Liver (tissue), 8 donors: ENCODE measurements at regions not wholly inside any gene's neighbourhood (a gene's known extent, or its start where the extent isn't known, plus 50 kb on each side); places are given as distances from the start of the nearest gene placed in this dataset.

Experiments
- DNase-seq: peaks from one replicate; pipeline ENCODE4 v3.0.0-alpha.2; 2017; ENCODE audit warnings: low spot score
- H3K27ac ChIP-seq, 2 donors: one replicate each; pipeline ENCODE4 v1.7.0; 2013; ENCODE audit warnings: inconsistent platforms in 2 of 2, low read length in 2 of 2, control low read depth in 1 of 2, low read depth in 1 of 2, mild to moderate bottlenecking in 1 of 2
- H3K27me3 ChIP-seq, 4 donors: one replicate each; pipeline versions ENCODE4 v1.6.1 to v1.7.0; 2013; ENCODE audit warnings: low read length in 3 of 4, inconsistent platforms in 1 of 4, mild to moderate bottlenecking in 1 of 4, moderate library complexity in 1 of 4; ENCODE audit not compliant: control insufficient read depth in 4 of 4, insufficient read depth in 4 of 4
- H3K36me3 ChIP-seq, 4 donors: one replicate each; pipeline versions ENCODE4 v1.6.1 to v1.7.0; 2013; ENCODE audit warnings: low read length in 3 of 4, mild to moderate bottlenecking in 3 of 4, low read depth in 1 of 4, moderate library complexity in 1 of 4; ENCODE audit not compliant: control insufficient read depth in 4 of 4, insufficient read depth in 3 of 4
- H3K4me1 ChIP-seq, 4 donors: one replicate each; pipeline versions ENCODE4 v1.6.1 to v1.7.0; 2013; ENCODE audit warnings: low read length in 3 of 4, mild to moderate bottlenecking in 3 of 4, moderate library complexity in 1 of 4; ENCODE audit not compliant: control insufficient read depth in 4 of 4, insufficient read depth in 4 of 4
- H3K4me3 ChIP-seq, 3 donors: one replicate each; pipeline versions ENCODE4 v1.6.1 to v1.7.0; 2013; ENCODE audit warnings: low read length in 3 of 3, control low read depth in 1 of 3, low read depth in 1 of 3, mild to moderate bottlenecking in 1 of 3
- H3K9ac ChIP-seq, 2 donors: one replicate each; pipeline ENCODE4 v1.7.0; 2013; ENCODE audit warnings: low read length in 2 of 2, mild to moderate bottlenecking in 2 of 2, moderate library complexity in 2 of 2, control low read depth in 1 of 2, low read depth in 1 of 2
- H3K9me3 ChIP-seq, 4 donors: one replicate each; pipeline versions ENCODE4 v1.6.1 to v1.7.0; 2013; ENCODE audit warnings: low read length in 3 of 4; ENCODE audit not compliant: control insufficient read depth in 4 of 4
- FOXA1 ChIP-seq: IDR thresholded peaks from 2 replicates; pipeline ENCODE4 v1.6.1; 2016; ENCODE audit warnings: antibody characterized with exemption
- HNF4G ChIP-seq: IDR thresholded peaks from 2 replicates; pipeline ENCODE4 v1.6.1; 2016; ENCODE audit warnings: antibody characterized with exemption
- NR2F2 ChIP-seq: IDR thresholded peaks from 2 replicates; pipeline ENCODE4 v1.6.1; 2016; ENCODE audit warnings: antibody characterized with exemption
- RAD21 ChIP-seq, 2 donors: IDR thresholded peaks; 2 replicates each; pipeline ENCODE4 v1.6.1; 2016; ENCODE audit warnings: antibody characterized with exemption in 2 of 2, mild to moderate bottlenecking in 2 of 2
- RXRA ChIP-seq, 2 donors: IDR thresholded peaks; 2 replicates each; pipeline ENCODE4 v1.6.1; 2017 to 2018; ENCODE audit warnings: antibody characterized with exemption in 2 of 2, mild to moderate bottlenecking in 1 of 2
- SP1 ChIP-seq: IDR thresholded peaks from 2 replicates; pipeline ENCODE4 v1.6.1; 2018; ENCODE audit warnings: antibody characterized with exemption, mild to moderate bottlenecking
- TAF1 ChIP-seq: conservative IDR thresholded peaks from 2 replicates; pipeline ENCODE4 v1.6.1; 2016; ENCODE audit warnings: antibody characterized with exemption, mild to moderate bottlenecking
- YY1 ChIP-seq: IDR thresholded peaks from 2 replicates; pipeline ENCODE4 v1.6.1; 2016; ENCODE audit warnings: antibody characterized with exemption, mild to moderate bottlenecking
- WGBS: extraction: QIAGEN DNeasy Blood & Tissue Kit; methylation state at CpG from one replicate; pipeline ENCODE4 v1.1.7; 2013; 5-methylcytosine and 5-hydroxymethylcytosine counted together
- TF ChIP-seq, protein P1 (sequence below): IDR thresholded peaks from 2 replicates; pipeline ENCODE4 v1.6.1; 2016; ENCODE audit warnings: antibody characterized with exemption
- TF ChIP-seq, protein P2 (sequence below): fragments of 150-350 bp; IDR thresholded peaks from 2 replicates; pipeline ENCODE4 v1.5.1; 2017; ENCODE audit warnings: improper control_type of control experiment, low read depth, low read length; ENCODE audit not compliant: missing input control
- TF ChIP-seq, protein P3 (sequence below): IDR thresholded peaks from 2 replicates; pipeline ENCODE4 v1.6.1; 2016; ENCODE audit warnings: antibody characterized with exemption
- TF ChIP-seq, protein P4 (sequence below): IDR thresholded peaks from 2 replicates; pipeline ENCODE4 v1.6.1; 2016; ENCODE audit warnings: antibody characterized with exemption, mild to moderate bottlenecking
- donor health status: healthy.
- donor health status: healthy.
- donor health status: healthy.
- donor health status: healthy.
- donor health status: healthy.

DNA sequence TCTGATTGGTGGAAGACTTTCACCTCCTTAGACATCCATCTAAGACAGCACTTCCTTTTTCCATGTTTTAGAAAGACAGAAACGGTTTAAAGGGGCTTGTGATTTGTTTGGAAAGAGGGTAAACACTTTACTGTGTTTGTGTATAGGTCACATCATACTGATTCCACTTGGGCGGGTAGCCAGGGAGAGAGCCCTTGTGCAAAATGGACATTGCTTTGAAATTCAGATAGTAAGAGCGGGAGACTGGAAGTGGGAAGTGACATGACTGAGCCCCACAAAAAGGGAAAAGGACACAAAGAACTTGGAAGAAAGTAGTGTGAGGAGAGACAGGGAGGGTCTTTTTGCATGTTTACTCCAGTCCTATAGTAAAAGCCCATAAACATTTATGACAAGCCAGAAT, 195.6 kb upstream of the CNTN4 start:
- H3K27ac ChIP-seq: no peak overlapping the region
- TF ChIP-seq, protein P1, sequence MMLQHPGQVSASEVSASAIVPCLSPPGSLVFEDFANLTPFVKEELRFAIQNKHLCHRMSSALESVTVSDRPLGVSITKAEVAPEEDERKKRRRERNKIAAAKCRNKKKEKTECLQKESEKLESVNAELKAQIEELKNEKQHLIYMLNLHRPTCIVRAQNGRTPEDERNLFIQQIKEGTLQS: no peak
- TF ChIP-seq NR2F2 (no peak), FOXA1 (no peak), TAF1 (no peak), RXRA (IDR thresholded peaks at IDR 0.05) (no peak)
- TF ChIP-seq, protein P2, sequence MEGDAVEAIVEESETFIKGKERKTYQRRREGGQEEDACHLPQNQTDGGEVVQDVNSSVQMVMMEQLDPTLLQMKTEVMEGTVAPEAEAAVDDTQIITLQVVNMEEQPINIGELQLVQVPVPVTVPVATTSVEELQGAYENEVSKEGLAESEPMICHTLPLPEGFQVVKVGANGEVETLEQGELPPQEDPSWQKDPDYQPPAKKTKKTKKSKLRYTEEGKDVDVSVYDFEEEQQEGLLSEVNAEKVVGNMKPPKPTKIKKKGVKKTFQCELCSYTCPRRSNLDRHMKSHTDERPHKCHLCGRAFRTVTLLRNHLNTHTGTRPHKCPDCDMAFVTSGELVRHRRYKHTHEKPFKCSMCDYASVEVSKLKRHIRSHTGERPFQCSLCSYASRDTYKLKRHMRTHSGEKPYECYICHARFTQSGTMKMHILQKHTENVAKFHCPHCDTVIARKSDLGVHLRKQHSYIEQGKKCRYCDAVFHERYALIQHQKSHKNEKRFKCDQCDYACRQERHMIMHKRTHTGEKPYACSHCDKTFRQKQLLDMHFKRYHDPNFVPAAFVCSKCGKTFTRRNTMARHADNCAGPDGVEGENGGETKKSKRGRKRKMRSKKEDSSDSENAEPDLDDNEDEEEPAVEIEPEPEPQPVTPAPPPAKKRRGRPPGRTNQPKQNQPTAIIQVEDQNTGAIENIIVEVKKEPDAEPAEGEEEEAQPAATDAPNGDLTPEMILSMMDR: no peak
- H3K4me3 ChIP-seq: no peak overlapping the region
- WGBS: 51% methylated on average over 3 of the region's 3 CpGs
- no peaks in the 10 kb centered on the region for H3K9me3 ChIP-seq
- no peak for DNase-seq
- no peaks in the 10 kb centered on the region for H3K36me3 ChIP-seq
- H3K27me3 ChIP-seq: peaks cover 0 to 4% (median 2%) of the 10 kb centered on the region in 4 donors
- H3K4me1 ChIP-seq: no peaks in the 10 kb centered on the region
- H3K9ac ChIP-seq: no peak overlapping the region

DNA sequence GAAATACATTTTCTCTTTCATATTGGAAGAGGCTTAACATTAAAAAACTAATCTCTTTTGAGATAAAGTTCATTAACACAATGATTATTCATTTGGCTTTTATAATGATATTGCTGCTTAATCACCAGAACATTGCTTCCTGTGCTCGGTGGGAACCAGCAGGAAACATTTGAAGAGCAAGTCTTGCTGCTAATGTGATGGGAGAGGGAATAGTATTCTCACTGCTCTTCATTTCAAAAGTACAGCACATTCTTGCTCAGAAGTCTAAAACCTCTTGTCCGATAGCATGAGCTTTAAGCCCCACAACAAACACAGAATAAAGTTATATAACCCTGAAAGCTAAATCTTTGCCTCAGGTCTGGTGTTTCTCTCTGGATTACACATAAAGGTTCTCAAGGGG, 190.8 kb upstream of the CNTN4 start:
- no peak for DNase-seq
- no peaks in the 10 kb centered on the region for H3K9me3 ChIP-seq
- no peak overlapping the region for H3K4me3 ChIP-seq
- no peak overlapping the region for H3K9ac ChIP-seq
- TF ChIP-seq SP1 (no peak), RXRA (IDR thresholded peaks at IDR 0.05) (no peak), TAF1 (no peak), FOXA1 (no peak), RAD21 (IDR thresholded peaks at IDR 0.05) (no peak), NR2F2 (no peak), HNF4G (no peak), YY1 (no peak)
- TF ChIP-seq, protein P3, sequence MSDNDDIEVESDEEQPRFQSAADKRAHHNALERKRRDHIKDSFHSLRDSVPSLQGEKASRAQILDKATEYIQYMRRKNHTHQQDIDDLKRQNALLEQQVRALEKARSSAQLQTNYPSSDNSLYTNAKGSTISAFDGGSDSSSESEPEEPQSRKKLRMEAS: no peak
- TF ChIP-seq, protein P1: no peak
- TF ChIP-seq, protein P2: no peak
- TF ChIP-seq, protein P4, sequence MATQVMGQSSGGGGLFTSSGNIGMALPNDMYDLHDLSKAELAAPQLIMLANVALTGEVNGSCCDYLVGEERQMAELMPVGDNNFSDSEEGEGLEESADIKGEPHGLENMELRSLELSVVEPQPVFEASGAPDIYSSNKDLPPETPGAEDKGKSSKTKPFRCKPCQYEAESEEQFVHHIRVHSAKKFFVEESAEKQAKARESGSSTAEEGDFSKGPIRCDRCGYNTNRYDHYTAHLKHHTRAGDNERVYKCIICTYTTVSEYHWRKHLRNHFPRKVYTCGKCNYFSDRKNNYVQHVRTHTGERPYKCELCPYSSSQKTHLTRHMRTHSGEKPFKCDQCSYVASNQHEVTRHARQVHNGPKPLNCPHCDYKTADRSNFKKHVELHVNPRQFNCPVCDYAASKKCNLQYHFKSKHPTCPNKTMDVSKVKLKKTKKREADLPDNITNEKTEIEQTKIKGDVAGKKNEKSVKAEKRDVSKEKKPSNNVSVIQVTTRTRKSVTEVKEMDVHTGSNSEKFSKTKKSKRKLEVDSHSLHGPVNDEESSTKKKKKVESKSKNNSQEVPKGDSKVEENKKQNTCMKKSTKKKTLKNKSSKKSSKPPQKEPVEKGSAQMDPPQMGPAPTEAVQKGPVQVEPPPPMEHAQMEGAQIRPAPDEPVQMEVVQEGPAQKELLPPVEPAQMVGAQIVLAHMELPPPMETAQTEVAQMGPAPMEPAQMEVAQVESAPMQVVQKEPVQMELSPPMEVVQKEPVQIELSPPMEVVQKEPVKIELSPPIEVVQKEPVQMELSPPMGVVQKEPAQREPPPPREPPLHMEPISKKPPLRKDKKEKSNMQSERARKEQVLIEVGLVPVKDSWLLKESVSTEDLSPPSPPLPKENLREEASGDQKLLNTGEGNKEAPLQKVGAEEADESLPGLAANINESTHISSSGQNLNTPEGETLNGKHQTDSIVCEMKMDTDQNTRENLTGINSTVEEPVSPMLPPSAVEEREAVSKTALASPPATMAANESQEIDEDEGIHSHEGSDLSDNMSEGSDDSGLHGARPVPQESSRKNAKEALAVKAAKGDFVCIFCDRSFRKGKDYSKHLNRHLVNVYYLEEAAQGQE: no peak
- H3K36me3 ChIP-seq: no peaks in the 10 kb centered on the region
- H3K27me3 ChIP-seq: peaks cover 0 to 4% (median 0%) of the 10 kb centered on the region in 4 donors
- WGBS: 53% methylated on average over 2 of the region's 2 CpGs
- no peaks in the 10 kb centered on the region for H3K4me1 ChIP-seq
- H3K27ac ChIP-seq: no peak overlapping the region
